ENCODE measurements at regions not wholly inside any gene's neighbourhood (a gene's known extent, or its start where the extent isn't known, plus 50 kb on each side); places are given as distances from the start of the nearest gene placed in this dataset.
"Not testable (repeated sequence)": the region's sequence is repeated elsewhere in the genome, so short reads cannot be mapped to it uniquely, and the experiment has no call there.

- no peak for DNase-seq
Measured at GRCh38 chr10:111267673-111268072, 190.8 kb downstream of the ADRA2A start.

GRCh38 chr10:111273235-111273634 is 196.4 kb downstream of the ADRA2A start:
- DNase-seq = no peak

- no peak for DNase-seq
Measured at GRCh38 chr10:111273635-111274034, 196.8 kb downstream of the ADRA2A start.

GRCh38 chr10:111275091-111275490 is 198.3 kb downstream of the ADRA2A start:
- DNase-seq = no peak

- no peak for DNase-seq
Measured at GRCh38 chr10:111277661-111278060, 200.8 kb downstream of the ADRA2A start.

GRCh38 chr10:111278266-111278665 is 201.4 kb downstream of the ADRA2A start:
- no peak for DNase-seq

- no peak for DNase-seq
Measured at GRCh38 chr10:111281516-111281915, 204.7 kb downstream of the ADRA2A start.

- no peak for DNase-seq
Measured at GRCh38 chr10:111289461-111289860, 212.6 kb downstream of the ADRA2A start.

GRCh38 chr10:111290649-111291048 is 213.8 kb downstream of the ADRA2A start:
- DNase-seq = no peak

GRCh38 chr10:111295788-111296187 is 219.0 kb downstream of the ADRA2A start:
- no peak for DNase-seq

GRCh38 chr10:111297351-111297848 is 220.6 kb downstream of the ADRA2A start:
- no peak for DNase-seq

GRCh38 chr10:111298031-111298430 is 221.2 kb downstream of the ADRA2A start:
- DNase-seq = no peak

- no peak for DNase-seq
Measured at GRCh38 chr10:111299037-111299436, 222.2 kb downstream of the ADRA2A start.

- no peak for DNase-seq
Measured at GRCh38 chr10:111303887-111304286, 227.1 kb downstream of the ADRA2A start.

GRCh38 chr10:111316722-111317212 is 239.9 kb downstream of the ADRA2A start:
- DNase-seq = no peak

GRCh38 chr10:111319866-111320265 is 243.0 kb downstream of the ADRA2A start:
- no peak for DNase-seq

- DNase-seq = no peak
Measured at GRCh38 chr10:111323389-111323966, 246.6 kb downstream of the ADRA2A start.

GRCh38 chr10:111332174-111332573 is 255.3 kb downstream of the ADRA2A start:
- not testable (repeated sequence) for DNase-seq

GRCh38 chr10:111335826-111336225 is 259.0 kb downstream of the ADRA2A start:
- DNase-seq = no peak

- no peak for DNase-seq
Measured at GRCh38 chr10:111338035-111338434, 261.2 kb downstream of the ADRA2A start.

GRCh38 chr10:111338805-111339204 is 262.0 kb downstream of the ADRA2A start:
- no peak for DNase-seq

- no peak for DNase-seq
Measured at GRCh38 chr10:111344804-111345203, 268.0 kb downstream of the ADRA2A start.

- DNase-seq = no peak
Measured at GRCh38 chr10:111347386-111348013, 270.7 kb downstream of the ADRA2A start.

GRCh38 chr10:111348076-111348475 is 271.2 kb downstream of the ADRA2A start:
- no peak for DNase-seq
